ENCODE measurements at regions not wholly inside any gene's neighbourhood (a gene's known extent, or its start where the extent isn't known, plus 50 kb on each side); places are given as distances from the start of the nearest gene placed in this dataset.
A peak's percentile ranks its signal among the peaks of the same experiment; 100 is the strongest.

DNA sequence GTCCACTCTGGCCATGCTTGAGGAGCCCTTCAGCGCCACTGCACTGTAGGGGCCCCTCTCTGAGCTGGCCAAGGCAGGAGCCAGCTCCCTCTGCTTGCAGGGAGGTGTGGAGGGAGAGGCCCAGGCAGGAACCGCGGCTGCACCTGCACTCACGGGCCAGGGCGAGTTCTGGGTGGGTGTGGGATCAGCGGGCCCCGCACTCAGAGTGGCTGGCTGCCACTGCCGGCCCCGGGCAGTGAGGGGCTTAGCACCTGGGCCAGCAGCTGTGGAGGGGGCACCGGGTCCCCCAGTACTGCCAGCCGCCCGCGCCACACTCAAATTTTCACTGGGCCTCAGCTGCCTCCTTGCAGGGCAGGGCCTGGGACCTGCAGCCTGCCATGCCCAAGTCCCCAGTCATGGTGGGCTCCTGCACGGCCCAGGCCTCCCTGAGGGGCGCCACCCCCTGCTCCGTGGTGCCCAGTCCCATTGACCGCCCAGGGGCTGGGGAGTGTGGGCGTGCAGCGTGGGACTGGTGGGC is 347.2 kb upstream of the SPOCK3 start:
- H3K36me3 ChIP-seq, result no peaks in the 10 kb centered on the region
- no peaks in the 10 kb centered on the region for H3K4me1 ChIP-seq
- H3K4me3 ChIP-seq, result no peak overlapping the region
- peak in 1 of 3 donors; percentile 37 for DNase-seq
- H3K9me3 ChIP-seq, result peaks cover 0 to 4% (median 0%) of the 10 kb centered on the region in 4 donors
- no peak overlapping the region for H3K27ac ChIP-seq
- TF ChIP-seq, protein P1, sequence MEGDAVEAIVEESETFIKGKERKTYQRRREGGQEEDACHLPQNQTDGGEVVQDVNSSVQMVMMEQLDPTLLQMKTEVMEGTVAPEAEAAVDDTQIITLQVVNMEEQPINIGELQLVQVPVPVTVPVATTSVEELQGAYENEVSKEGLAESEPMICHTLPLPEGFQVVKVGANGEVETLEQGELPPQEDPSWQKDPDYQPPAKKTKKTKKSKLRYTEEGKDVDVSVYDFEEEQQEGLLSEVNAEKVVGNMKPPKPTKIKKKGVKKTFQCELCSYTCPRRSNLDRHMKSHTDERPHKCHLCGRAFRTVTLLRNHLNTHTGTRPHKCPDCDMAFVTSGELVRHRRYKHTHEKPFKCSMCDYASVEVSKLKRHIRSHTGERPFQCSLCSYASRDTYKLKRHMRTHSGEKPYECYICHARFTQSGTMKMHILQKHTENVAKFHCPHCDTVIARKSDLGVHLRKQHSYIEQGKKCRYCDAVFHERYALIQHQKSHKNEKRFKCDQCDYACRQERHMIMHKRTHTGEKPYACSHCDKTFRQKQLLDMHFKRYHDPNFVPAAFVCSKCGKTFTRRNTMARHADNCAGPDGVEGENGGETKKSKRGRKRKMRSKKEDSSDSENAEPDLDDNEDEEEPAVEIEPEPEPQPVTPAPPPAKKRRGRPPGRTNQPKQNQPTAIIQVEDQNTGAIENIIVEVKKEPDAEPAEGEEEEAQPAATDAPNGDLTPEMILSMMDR (IDR thresholded peaks at IDR 0.05), result no peak
- TF ChIP-seq POLR2A (IDR thresholded peaks at IDR 0.05), result no peak
- no peaks in the 10 kb centered on the region for H3K27me3 ChIP-seq

DNA sequence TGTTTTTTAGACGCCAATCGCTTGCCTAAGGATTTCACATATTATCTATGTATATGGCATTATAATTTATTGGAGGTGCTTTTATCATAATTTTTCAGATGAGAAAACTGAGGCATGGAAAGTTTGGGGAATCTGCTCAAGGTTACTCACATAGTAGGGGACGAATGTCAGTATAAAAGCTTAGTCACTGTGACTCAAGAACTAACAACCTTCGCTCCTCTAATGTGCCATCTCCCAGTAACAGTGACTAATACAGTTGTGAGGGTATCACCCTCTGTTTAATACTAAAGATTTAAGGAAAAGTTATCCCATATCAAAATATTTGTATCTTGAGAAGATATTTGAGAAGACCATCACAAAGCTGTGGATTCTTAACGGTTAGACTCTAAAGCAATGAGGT is 353.1 kb upstream of the SPOCK3 start:
- no peaks in the 10 kb centered on the region for H3K4me1 ChIP-seq
- H3K9me3 ChIP-seq, result no peaks in the 10 kb centered on the region
- no peak overlapping the region for H3K4me3 ChIP-seq
- H3K36me3 ChIP-seq, result no peaks in the 10 kb centered on the region
- H3K27ac ChIP-seq, result no peak overlapping the region
- H3K27me3 ChIP-seq, result no peaks in the 10 kb centered on the region
- no peak for DNase-seq
- TF ChIP-seq, protein P1 (IDR thresholded peaks at IDR 0.05), result no peak
- TF ChIP-seq POLR2A (IDR thresholded peaks at IDR 0.05), result no peak

DNA sequence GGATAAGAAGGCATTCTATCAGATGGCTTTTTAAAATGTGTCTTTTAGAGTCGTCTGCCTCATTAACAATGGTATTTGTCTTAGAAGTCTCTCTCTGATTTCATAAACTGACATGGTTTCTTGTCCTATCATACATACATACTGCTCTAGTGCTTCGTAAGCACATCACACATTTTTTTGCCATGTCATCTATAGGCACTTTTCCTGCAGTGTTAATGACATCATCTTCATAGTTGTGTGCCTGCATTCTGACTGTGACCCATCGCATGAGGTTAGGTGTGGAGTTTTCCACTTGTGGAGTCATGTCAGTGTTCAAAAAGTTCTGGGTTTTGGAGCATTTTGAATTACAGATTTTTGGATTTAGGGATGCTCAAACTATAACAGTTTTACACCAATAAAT is 361.6 kb upstream of the SPOCK3 start:
- H3K4me1 ChIP-seq, result no peaks in the 10 kb centered on the region
- TF ChIP-seq POLR2A (IDR thresholded peaks at IDR 0.05), result no peak
- TF ChIP-seq, protein P1 (IDR thresholded peaks at IDR 0.05), result no peak
- no peak for DNase-seq
- no peaks in the 10 kb centered on the region for H3K36me3 ChIP-seq
- H3K4me3 ChIP-seq, result no peak overlapping the region
- no peaks in the 10 kb centered on the region for H3K9me3 ChIP-seq
- H3K27ac ChIP-seq, result no peak overlapping the region
- H3K27me3 ChIP-seq, result no peaks in the 10 kb centered on the region

DNA sequence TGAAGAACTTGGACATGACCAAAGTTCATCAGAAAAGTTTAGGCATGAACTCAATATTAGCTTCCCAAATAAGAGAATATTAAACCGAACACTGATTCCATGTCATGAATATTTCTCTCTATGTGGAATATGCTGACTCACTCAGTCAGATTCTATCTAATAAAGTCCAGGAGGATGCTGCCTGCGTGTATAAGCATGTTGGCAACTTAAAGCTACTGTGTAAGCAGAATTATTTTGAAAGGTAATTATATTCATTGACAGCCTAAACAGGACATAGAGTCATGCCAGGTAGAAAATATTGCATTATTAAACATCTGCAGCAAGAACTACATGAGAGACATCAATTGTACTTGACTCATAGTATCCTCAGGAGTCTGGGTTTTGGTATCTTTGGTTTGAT is 367.9 kb upstream of the SPOCK3 start:
- H3K4me1 ChIP-seq, result no peaks in the 10 kb centered on the region
- H3K9me3 ChIP-seq, result no peaks in the 10 kb centered on the region
- no peaks in the 10 kb centered on the region for H3K36me3 ChIP-seq
- no peaks in the 10 kb centered on the region for H3K27me3 ChIP-seq
- no peak for DNase-seq
- H3K27ac ChIP-seq, result no peak overlapping the region
- no peak overlapping the region for H3K4me3 ChIP-seq
- TF ChIP-seq POLR2A (IDR thresholded peaks at IDR 0.05), result no peak
- TF ChIP-seq, protein P1 (IDR thresholded peaks at IDR 0.05), result no peak

DNA sequence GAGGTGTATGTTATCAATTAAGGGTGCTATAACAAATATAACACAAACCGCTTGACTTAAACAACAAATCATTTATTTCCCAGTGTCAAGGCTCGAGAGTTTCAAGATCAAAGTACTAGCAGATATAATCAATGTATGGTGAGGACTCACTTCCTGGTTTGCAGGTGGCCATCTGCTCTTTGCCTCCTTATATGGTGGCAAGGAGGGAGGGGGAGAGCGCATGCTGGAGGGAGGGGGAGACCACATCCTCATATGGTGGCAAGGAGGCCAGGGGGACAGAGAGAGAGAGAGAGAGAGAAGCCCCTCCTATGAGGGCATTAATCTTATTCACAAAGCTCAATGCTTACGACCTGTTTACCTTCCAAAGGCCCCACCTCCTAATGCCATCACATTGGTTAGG is 372.3 kb upstream of the SPOCK3 start:
- Histone ChIP-seq H3K27me3 (no peaks in the 10 kb centered on the region), H3K36me3 (no peaks in the 10 kb centered on the region), H3K4me1 (no peaks in the 10 kb centered on the region), H3K9me3 (no peaks in the 10 kb centered on the region), H3K4me3 (no peak overlapping the region), H3K27ac (no peak overlapping the region)
- no peak for DNase-seq
- TF ChIP-seq POLR2A (IDR thresholded peaks at IDR 0.05), result no peak
- TF ChIP-seq, protein P1 (IDR thresholded peaks at IDR 0.05), result no peak

DNA sequence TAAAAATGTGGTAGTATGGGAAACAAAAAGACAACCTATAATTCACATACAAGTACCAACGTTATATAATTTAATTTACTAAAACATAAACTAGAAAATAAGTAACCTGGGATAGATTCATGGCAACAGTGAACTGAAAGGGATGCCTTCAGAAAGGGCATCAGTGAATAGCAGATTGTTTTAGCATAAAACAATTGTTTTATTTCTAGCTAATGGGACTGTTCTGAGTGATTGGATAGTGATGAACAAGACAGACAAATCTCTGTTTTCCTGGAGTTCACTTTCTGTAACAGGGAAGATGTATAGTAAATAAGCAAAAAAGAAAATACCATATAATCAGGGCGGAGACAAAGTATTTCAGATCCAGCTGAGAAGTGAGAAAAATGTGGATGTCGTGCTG is 379.1 kb upstream of the SPOCK3 start:
- no peak overlapping the region for H3K27ac ChIP-seq

More for the DNA sequence above, 379.1 kb upstream of the SPOCK3 start:
- Histone ChIP-seq H3K9me3 (no peaks in the 10 kb centered on the region), H3K4me1 (no peaks in the 10 kb centered on the region), H3K4me3 (no peak overlapping the region), H3K27me3 (no peaks in the 10 kb centered on the region), H3K36me3 (no peaks in the 10 kb centered on the region)
- TF ChIP-seq POLR2A (IDR thresholded peaks at IDR 0.05), result no peak
- TF ChIP-seq, protein P1 (IDR thresholded peaks at IDR 0.05), result no peak
- DNase-seq, result no peak

Data from Peyer's patch (tissue), 4 donors.